Breast epithelium (tissue), 4 donors: ENCODE measurements at regions not wholly inside any gene's neighbourhood (a gene's known extent, or its start where the extent isn't known, plus 50 kb on each side); places are given as distances from the start of the nearest gene placed in this dataset.

Experiments
- DNase-seq, 2 donors: peaks; one replicate each; pipeline ENCODE4 v3.0.0-alpha.2; 2019; ENCODE audit warnings: low spot score in 2 of 2
- H3K27ac ChIP-seq, 2 donors: fragments of 200-600 bp; sonication (generic) in 1 of 2; one replicate each; pipeline ENCODE4 v1.5.1; 2016 to 2019; ENCODE audit warnings: mild to moderate bottlenecking in 1 of 2
- H3K27me3 ChIP-seq, 2 donors: fragments of 200-600 bp; sonication (generic) in 1 of 2; one replicate each; pipeline versions ENCODE4 v1.5.1 to v1.6.0; 2017 to 2019; ENCODE audit warnings: control low read depth in 1 of 2, mild to moderate bottlenecking in 1 of 2
- H3K36me3 ChIP-seq: fragments of 200-600 bp; one replicate; pipeline ENCODE4 v1.5.1; 2019
- H3K4me1 ChIP-seq, 2 donors: fragments of 200-600 bp; sonication (generic); one replicate each; pipeline ENCODE4 v1.5.1; 2016 to 2019; ENCODE audit warnings: control low read depth in 1 of 2
- H3K4me3 ChIP-seq, 3 donors: fragments of 200-600 bp; sonication (generic); 1 replicate in 2 of 3; 2 replicates in 1 of 3; pipeline ENCODE4 v1.5.1; 2016 to 2019; ENCODE audit warnings: mild to moderate bottlenecking in 3 of 3, moderate library complexity in 2 of 3
- H3K9me3 ChIP-seq, 2 donors: fragments of 200-600 bp; sonication (generic) in 1 of 2; one replicate each; pipeline ENCODE4 v1.5.1; 2016 to 2019; ENCODE audit warnings: control low read depth in 1 of 2
- POLR2A ChIP-seq: fragments of 450-650 bp; IDR thresholded peaks from one replicate; pipeline ENCODE4 v1.6.1; 2016; ENCODE audit warnings: antibody characterized with exemption, mild to moderate bottlenecking, moderate library complexity
- POLR2AphosphoS5 ChIP-seq, 3 donors: sonication (generic); formaldehyde crosslinking; IDR thresholded peaks; one replicate each; pipeline ENCODE4 v1.6.1; 2017; ENCODE audit warnings: antibody characterized with exemption in 3 of 3
- intact Hi-C: fragments of 100-400 bp; cut with DNase I; formaldehyde crosslinking; loops from one replicate; pipeline ENCODE4 v1.15.1; 2023; ENCODE audit warnings: low total_unique reads
- TF ChIP-seq, protein P1 (sequence below), 3 donors: fragments of 450-650 bp; IDR thresholded peaks; one replicate each; pipeline ENCODE4 v1.5.1; 2016 to 2017; ENCODE audit warnings: antibody characterized with exemption in 3 of 3, mild to moderate bottlenecking in 3 of 3, moderate library complexity in 3 of 3

DNA sequence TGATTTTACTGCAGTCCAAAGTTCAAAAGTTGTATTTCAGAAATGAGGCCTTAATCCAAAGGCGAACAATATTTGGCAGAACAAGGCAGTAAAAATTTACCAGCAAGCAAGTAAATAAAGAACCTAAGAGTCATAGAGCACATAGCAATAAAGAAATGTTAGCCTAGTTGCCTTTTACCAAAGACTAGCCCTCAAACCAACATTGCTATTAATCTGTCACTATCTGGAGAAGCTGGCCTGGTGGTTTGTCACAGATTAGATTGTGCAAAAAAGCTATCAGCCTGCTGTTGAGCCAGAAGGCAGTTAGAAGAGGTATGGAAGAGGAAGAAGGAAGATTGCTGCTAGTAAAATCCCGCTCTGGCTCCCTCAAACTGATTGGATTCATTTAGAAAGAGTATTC lies 304.7 kb upstream of the KLF4 start:
- Histone ChIP-seq H3K36me3 (no peaks in the 10 kb centered on the region), H3K9me3 (no peaks in the 10 kb centered on the region), H3K4me3 (no peak overlapping the region), H3K27ac (no peak overlapping the region), H3K4me1 (no peaks in the 10 kb centered on the region), H3K27me3 (no peaks in the 10 kb centered on the region)
- intact Hi-C loops: no loop called here
- no peak for TF ChIP-seq POLR2AphosphoS5 (IDR thresholded peaks at IDR 0.05)
- TF ChIP-seq, protein P1, sequence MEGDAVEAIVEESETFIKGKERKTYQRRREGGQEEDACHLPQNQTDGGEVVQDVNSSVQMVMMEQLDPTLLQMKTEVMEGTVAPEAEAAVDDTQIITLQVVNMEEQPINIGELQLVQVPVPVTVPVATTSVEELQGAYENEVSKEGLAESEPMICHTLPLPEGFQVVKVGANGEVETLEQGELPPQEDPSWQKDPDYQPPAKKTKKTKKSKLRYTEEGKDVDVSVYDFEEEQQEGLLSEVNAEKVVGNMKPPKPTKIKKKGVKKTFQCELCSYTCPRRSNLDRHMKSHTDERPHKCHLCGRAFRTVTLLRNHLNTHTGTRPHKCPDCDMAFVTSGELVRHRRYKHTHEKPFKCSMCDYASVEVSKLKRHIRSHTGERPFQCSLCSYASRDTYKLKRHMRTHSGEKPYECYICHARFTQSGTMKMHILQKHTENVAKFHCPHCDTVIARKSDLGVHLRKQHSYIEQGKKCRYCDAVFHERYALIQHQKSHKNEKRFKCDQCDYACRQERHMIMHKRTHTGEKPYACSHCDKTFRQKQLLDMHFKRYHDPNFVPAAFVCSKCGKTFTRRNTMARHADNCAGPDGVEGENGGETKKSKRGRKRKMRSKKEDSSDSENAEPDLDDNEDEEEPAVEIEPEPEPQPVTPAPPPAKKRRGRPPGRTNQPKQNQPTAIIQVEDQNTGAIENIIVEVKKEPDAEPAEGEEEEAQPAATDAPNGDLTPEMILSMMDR (IDR thresholded peaks at IDR 0.05): no peak
- no peak for TF ChIP-seq POLR2A
- no peak for DNase-seq

GRCh38 chr9:107793541-107793940 lies 304.0 kb upstream of the KLF4 start:
- H3K27ac ChIP-seq: no peak overlapping the region
- TF ChIP-seq, protein P1 (IDR thresholded peaks at IDR 0.05): no peak
- TF ChIP-seq POLR2A: no peak
- no peak for TF ChIP-seq POLR2AphosphoS5 (IDR thresholded peaks at IDR 0.05)
- no peak for DNase-seq
- H3K4me3 ChIP-seq: no peak overlapping the region
- H3K36me3 ChIP-seq: no peaks in the 10 kb centered on the region
- H3K4me1 ChIP-seq: no peaks in the 10 kb centered on the region
- intact Hi-C loops: no loop called here
- H3K9me3 ChIP-seq: no peaks in the 10 kb centered on the region
- no peaks in the 10 kb centered on the region for H3K27me3 ChIP-seq

- no peaks in the 10 kb centered on the region for H3K4me1 ChIP-seq
- no peak for DNase-seq
- H3K4me3 ChIP-seq: no peak overlapping the region
- intact Hi-C loops: no loop called here
- no peaks in the 10 kb centered on the region for H3K27me3 ChIP-seq
- no peaks in the 10 kb centered on the region for H3K9me3 ChIP-seq
- no peak overlapping the region for H3K27ac ChIP-seq
- no peaks in the 10 kb centered on the region for H3K36me3 ChIP-seq
- TF ChIP-seq POLR2AphosphoS5 (IDR thresholded peaks at IDR 0.05) (no peak), POLR2A (no peak)
- TF ChIP-seq, protein P1 (IDR thresholded peaks at IDR 0.05): no peak
Observed at GRCh38 chr9:107792596-107792995, 303.0 kb upstream of the KLF4 start.

DNA sequence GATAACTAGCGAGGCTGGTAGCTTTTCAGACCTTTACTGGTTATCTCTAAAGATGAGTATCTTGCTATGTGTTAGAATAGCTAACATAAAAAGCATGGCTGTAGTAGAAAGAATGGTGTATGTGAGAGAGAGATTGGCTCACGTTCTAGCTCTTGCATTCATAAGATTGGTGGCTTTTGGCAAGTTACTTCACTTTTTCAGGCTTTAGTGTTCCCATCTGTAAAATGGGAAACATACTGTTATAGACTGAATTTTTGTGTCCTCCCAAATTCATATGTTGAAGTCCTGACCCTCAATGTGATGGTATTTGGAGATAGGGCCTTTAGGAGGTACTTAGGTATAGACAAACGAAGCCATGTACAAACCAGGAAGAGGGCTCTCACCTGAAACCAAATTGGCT lies 302.4 kb upstream of the KLF4 start:
- no peak for TF ChIP-seq POLR2AphosphoS5 (IDR thresholded peaks at IDR 0.05)
- no peak for TF ChIP-seq POLR2A
- TF ChIP-seq, protein P1 (IDR thresholded peaks at IDR 0.05): no peak
- no peak overlapping the region for H3K4me3 ChIP-seq
- intact Hi-C loops: no loop called here
- no peak overlapping the region for H3K27ac ChIP-seq
- H3K36me3 ChIP-seq: no peaks in the 10 kb centered on the region
- H3K27me3 ChIP-seq: no peaks in the 10 kb centered on the region
- no peaks in the 10 kb centered on the region for H3K4me1 ChIP-seq
- DNase-seq: no peak
- H3K9me3 ChIP-seq: no peaks in the 10 kb centered on the region

DNA sequence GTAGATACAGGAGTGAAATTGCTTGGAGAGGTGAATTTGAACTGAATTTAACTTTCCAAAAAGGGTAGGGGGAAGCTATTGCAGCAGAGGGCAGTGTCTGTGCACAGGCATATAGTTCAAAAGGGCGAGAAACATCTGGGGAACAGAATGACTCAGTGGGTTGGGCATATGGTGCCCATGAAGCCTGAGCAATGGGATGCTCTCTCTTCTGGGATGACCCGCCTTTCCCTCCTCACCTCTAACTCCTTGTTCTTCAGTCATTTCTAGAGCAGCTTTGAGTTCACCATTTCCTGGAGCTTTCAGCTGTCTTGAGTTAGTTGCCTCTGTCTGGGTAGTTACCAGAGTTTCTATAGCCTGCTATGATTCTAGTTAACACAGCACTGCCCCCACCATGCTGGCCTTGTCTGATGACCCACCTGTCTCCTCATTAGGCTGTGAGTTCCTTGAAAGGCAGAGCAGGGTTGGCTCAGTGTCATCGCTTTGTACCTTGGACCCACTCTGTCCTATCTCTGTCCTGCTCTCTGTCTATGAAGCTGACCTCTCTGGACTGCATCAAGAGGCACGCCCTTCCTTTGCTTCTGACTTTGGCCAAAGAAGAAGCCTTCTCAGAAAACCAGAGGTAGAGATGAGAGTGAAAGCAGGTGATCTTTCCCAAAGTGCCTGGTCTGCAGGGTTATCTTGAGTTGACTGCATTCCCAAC lies 299.6 kb upstream of the KLF4 start:
- Histone ChIP-seq H3K9me3 (no peaks in the 10 kb centered on the region), H3K4me1 (no peaks in the 10 kb centered on the region), H3K27ac (no peak overlapping the region), H3K27me3 (no peaks in the 10 kb centered on the region), H3K36me3 (no peaks in the 10 kb centered on the region), H3K4me3 (no peak overlapping the region)
- TF ChIP-seq, protein P1 (IDR thresholded peaks at IDR 0.05): no peak
- TF ChIP-seq POLR2A (no peak), POLR2AphosphoS5 (IDR thresholded peaks at IDR 0.05) (no peak)
- intact Hi-C loops: no loop called here
- no peak for DNase-seq
